Stomach (tissue), 8 donors: ENCODE measurements at regions not wholly inside any gene's neighbourhood (a gene's known extent, or its start where the extent isn't known, plus 50 kb on each side); places are given as distances from the start of the nearest gene placed in this dataset.
A peak's percentile ranks its signal among the peaks of the same experiment; 100 is the strongest.

Experiments
- DNase-seq, 2 donors: peaks; one replicate each; pipeline versions ENCODE4 v3.0.0 to v3.0.0-alpha.2; 2013 to 2019
- H3K27ac ChIP-seq, 5 donors: fragments of 200-600 bp in 4 of 5; sonication (generic) in 4 of 5; one replicate each; pipeline ENCODE4 v1.5.1; 2013 to 2019; ENCODE audit warnings: mild to moderate bottlenecking in 1 of 5, moderate library complexity in 1 of 5
- H3K27me3 ChIP-seq, 3 donors: fragments of 200-600 bp; sonication (generic); one replicate each; pipeline ENCODE4 v1.5.1; 2017 to 2019; ENCODE audit warnings: mixed run types in 1 of 3
- H3K36me3 ChIP-seq, 4 donors: fragments of 200-600 bp; sonication (generic); 1 replicate in 3 of 4; 2 replicates in 1 of 4; pipeline ENCODE4 v1.5.1; 2016 to 2019
- H3K4me1 ChIP-seq, 4 donors: fragments of 200-600 bp; sonication (generic); one replicate each; pipeline ENCODE4 v1.5.1; 2016 to 2019
- H3K4me3 ChIP-seq, 4 donors: fragments of 200-600 bp; sonication (generic) in 3 of 4; one replicate each; pipeline ENCODE4 v1.5.1; 2016 to 2019; ENCODE audit warnings: mild to moderate bottlenecking in 1 of 4
- H3K9me3 ChIP-seq, 4 donors: fragments of 200-600 bp; sonication (generic); one replicate each; pipeline ENCODE4 v1.5.1; 2016 to 2019
- CTCF ChIP-seq, 7 experiments: fragments of 450-650 bp in 4 of 7; fragments of 200-600 bp in 3 of 7; sonication (generic) in 3 of 7; IDR thresholded peaks; one replicate each; pipeline ENCODE4 v1.5.1; 2016 to 2019; ENCODE audit warnings: antibody characterized with exemption in 7 of 7, control low read depth in 2 of 7, mild to moderate bottlenecking in 1 of 7
- EP300 ChIP-seq: sonication (generic); formaldehyde crosslinking; IDR thresholded peaks from one replicate; pipeline ENCODE4 v1.6.1; 2017; ENCODE audit warnings: antibody characterized with exemption
- POLR2A ChIP-seq, 4 donors: fragments of 450-650 bp; IDR thresholded peaks; one replicate each; pipeline ENCODE4 v1.6.1; 2016; ENCODE audit warnings: antibody characterized with exemption in 4 of 4, control low read depth in 2 of 4, mild to moderate bottlenecking in 1 of 4, moderate library complexity in 1 of 4
- POLR2AphosphoS5 ChIP-seq, 3 donors: sonication (generic); formaldehyde crosslinking; IDR thresholded peaks; one replicate each; pipeline ENCODE4 v1.6.1; 2016; ENCODE audit warnings: antibody characterized with exemption in 3 of 3
- WGBS, 5 donors: extraction: QIAGEN DNeasy Blood & Tissue Kit in 3 of 5; methylation state at CpG; one replicate each; pipeline versions ENCODE4 v1.1.5 to v1.1.7; 2013 to 2018; 5-methylcytosine and 5-hydroxymethylcytosine counted together
- intact Hi-C: fragments of 100-400 bp; cut with DNase I; formaldehyde crosslinking; loops from one replicate; pipeline ENCODE4 v1.15.1; 2023; ENCODE audit warnings: low total_unique reads
- donor health status: healthy with polysubstance abuse.
- donor health status: Bipolar disorder and iron deficiency.
- donor health status: healthy.

GRCh38 chr20:11814267-11814666, 103.4 kb upstream of the BTBD3 start:
- H3K27ac ChIP-seq, result no peak overlapping the region
- no peaks in the 10 kb centered on the region for H3K36me3 ChIP-seq
- no peaks in the 10 kb centered on the region for H3K4me1 ChIP-seq
- TF ChIP-seq POLR2A (IDR thresholded peaks at IDR 0.05) (no peak), CTCF (IDR thresholded peaks at IDR 0.05) (no peak), POLR2AphosphoS5 (IDR thresholded peaks at IDR 0.05) (no peak), EP300 (no peak)
- DNase-seq, result no peak
- no peak overlapping the region for H3K4me3 ChIP-seq
- no peaks in the 10 kb centered on the region for H3K27me3 ChIP-seq
- WGBS, 5 donors, result 94 to 99% (median 96%) methylated on average over 3 of the region's 3 CpGs
- intact Hi-C loops, result no loop called here
- H3K9me3 ChIP-seq, result no peaks in the 10 kb centered on the region

DNA sequence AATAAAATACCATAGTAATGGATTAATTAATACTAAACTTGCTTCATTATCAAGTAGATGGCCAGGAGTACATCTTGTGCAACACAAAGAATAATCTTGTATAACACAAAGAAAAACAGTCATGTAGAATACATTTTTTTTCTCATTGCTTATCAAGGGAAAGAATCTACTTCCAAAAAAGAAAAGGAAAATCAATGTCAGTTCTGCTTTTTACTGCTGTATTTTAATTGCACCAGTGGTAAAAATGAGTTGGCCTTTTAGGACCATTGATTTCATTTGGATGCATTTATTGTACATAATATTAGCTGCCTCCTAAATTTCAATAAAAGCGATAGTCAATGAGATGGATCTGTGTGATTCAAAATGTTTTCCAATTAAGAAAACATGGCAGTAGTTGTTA, 96.9 kb upstream of the BTBD3 start:
- H3K27me3 ChIP-seq, result no peaks in the 10 kb centered on the region
- TF ChIP-seq POLR2AphosphoS5 (IDR thresholded peaks at IDR 0.05) (no peak), POLR2A (IDR thresholded peaks at IDR 0.05) (no peak)
- no peak for DNase-seq
- H3K4me1 ChIP-seq, result peaks cover 0 to 17% (median 7%) of the 10 kb centered on the region in 4 donors
- intact Hi-C loops, result no loop called here
- no peak overlapping the region for H3K27ac ChIP-seq
- no peaks in the 10 kb centered on the region for H3K9me3 ChIP-seq
- H3K4me3 ChIP-seq, result no peak overlapping the region
- 86 to 100% (median 95%) methylated on average over 1 of the region's 1 CpG for WGBS, 5 donors
- H3K36me3 ChIP-seq, result no peaks in the 10 kb centered on the region

- peaks cover 0 to 17% (median 7%) of the 10 kb centered on the region in 4 donors for H3K4me1 ChIP-seq
- H3K9me3 ChIP-seq, result no peaks in the 10 kb centered on the region
- no peaks in the 10 kb centered on the region for H3K36me3 ChIP-seq
- H3K27ac ChIP-seq, result peak overlapping the region in 2 of 5 donors; percentile 17 to 31
- intact Hi-C loops, result no loop called here
- 7 to 23% (median 13%) methylated on average over 2 of the region's 2 CpGs for WGBS, 5 donors
- no peak for DNase-seq
- H3K4me3 ChIP-seq, result no peak overlapping the region
- TF ChIP-seq CTCF (IDR thresholded peaks at IDR 0.05) (no peak), POLR2AphosphoS5 (IDR thresholded peaks at IDR 0.05) (no peak), EP300 (no peak), POLR2A (IDR thresholded peaks at IDR 0.05) (no peak)
- H3K27me3 ChIP-seq, result no peaks in the 10 kb centered on the region
Measured at GRCh38 chr20:11822540-11822794, 95.2 kb upstream of the BTBD3 start.

DNA sequence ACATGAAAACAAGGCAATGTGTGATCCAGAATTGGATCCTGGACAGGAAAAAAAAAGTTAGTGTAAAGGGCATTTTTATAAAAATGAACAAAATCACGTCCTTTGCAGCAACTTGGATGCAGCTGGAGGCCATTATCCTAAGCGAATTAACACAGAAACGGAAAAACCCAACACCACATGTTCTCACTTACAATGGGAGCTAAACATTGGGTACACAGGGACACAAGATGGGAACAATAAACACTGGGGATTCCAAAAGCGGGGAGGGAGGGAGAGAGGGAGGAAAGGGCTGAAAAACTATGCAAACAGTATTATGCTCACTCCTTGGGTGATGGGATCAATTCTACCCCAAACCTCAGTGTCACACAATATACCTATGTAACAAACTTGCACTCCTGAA, 91.4 kb upstream of the BTBD3 start:
- no peak overlapping the region for H3K27ac ChIP-seq
- H3K4me3 ChIP-seq, result no peak overlapping the region
- intact Hi-C loops, result no loop called here
- no peak for TF ChIP-seq POLR2A (IDR thresholded peaks at IDR 0.05)
- TF ChIP-seq POLR2AphosphoS5 (IDR thresholded peaks at IDR 0.05), result no peak
- no peak for TF ChIP-seq EP300
- TF ChIP-seq CTCF (IDR thresholded peaks at IDR 0.05), result no peak
- no peaks in the 10 kb centered on the region for H3K36me3 ChIP-seq
- H3K4me1 ChIP-seq, result peaks cover 0 to 10% (median 5%) of the 10 kb centered on the region in 4 donors
- no peak for DNase-seq
- no peaks in the 10 kb centered on the region for H3K27me3 ChIP-seq
- no peaks in the 10 kb centered on the region for H3K9me3 ChIP-seq
- WGBS, 5 donors, result 37 to 71% (median 60%) methylated on average over 4 of the region's 4 CpGs

GRCh38 chr20:11832397-11832796, 85.3 kb upstream of the BTBD3 start:
- 79 to 100% (median 87%) methylated on average over 1 of the region's 1 CpG for WGBS, 5 donors
- H3K27ac ChIP-seq, result no peak overlapping the region
- H3K27me3 ChIP-seq, result no peaks in the 10 kb centered on the region
- no peaks in the 10 kb centered on the region for H3K36me3 ChIP-seq
- no peaks in the 10 kb centered on the region for H3K4me1 ChIP-seq
- H3K4me3 ChIP-seq, result no peak overlapping the region
- no peak for DNase-seq
- intact Hi-C loops, result no loop called here
- H3K9me3 ChIP-seq, result peaks cover 0 to 5% (median 0%) of the 10 kb centered on the region in 4 donors
- TF ChIP-seq POLR2A (IDR thresholded peaks at IDR 0.05) (no peak), EP300 (no peak), POLR2AphosphoS5 (IDR thresholded peaks at IDR 0.05) (no peak), CTCF (IDR thresholded peaks at IDR 0.05) (no peak)
